KBM-7 (cell line): ENCODE measurements at regions not wholly inside any gene's neighbourhood (a gene's known extent, or its start where the extent isn't known, plus 50 kb on each side); places are given as distances from the start of the nearest gene placed in this dataset.

Experiments used
- DNase-seq: peaks from one replicate; pipeline ENCODE4 v3.0.0-alpha.2; 2015
- in situ Hi-C: fragments of 300-500 bp; cut with MboI; formaldehyde crosslinking; loops from 2 replicates; pipeline ENCODE4 v1.14.3; 2020; ENCODE audit warnings: low sequenced_read_pairs, low pct_unique_long_range_greater_than_20kb, mixed read lengths

DNA sequence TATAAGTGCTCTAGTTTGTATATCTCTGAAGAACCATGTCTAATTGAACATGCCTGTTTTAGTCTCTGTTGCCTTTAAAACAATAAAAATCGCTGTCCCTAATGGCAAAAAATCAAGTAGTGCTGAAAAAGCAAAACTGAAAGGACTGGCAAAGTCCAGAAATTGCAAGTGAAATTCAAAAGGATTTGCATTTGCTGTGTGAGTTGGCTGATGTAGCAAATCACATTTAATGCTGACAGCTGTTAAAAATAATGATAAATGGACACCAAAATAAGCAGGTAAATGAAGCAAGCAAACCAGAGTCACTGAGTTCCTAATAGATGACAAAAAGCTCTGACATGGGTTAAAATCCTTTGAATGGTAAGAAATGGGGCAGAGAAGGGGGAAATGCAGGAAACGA lies 874.1 kb downstream of the GRM8 start:
- in situ Hi-C loops, result no loop called here
- DNase-seq, result no peak

DNA sequence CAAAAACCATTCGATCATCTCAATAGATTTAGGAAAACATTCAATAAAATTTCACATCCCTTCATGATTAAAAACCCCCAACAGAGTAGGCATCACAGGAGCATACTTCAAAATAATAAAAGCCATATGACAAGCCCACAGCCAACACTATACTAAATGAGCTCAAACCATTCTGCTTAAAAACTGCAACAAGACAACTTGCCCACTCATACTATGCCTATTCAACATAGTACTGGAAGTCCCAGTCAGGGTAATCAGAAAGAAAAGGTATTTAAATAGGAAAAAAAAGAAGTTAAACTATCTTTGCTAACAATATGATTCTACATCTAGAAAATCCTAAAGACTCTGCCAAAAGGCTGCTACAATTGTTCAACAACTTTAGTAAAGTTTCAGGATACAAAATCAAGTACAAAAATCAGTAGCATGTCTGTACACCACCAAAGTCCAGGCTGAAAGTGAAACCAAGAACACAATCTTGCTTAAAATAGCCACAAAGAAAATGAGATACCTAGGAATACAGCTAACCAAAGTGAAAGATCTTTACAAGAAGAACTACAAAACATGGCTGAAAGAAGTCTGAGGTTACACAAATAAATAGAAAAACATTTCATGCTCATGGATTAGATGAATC lies 882.6 kb downstream of the GRM8 start:
- in situ Hi-C loops, result no loop called here
- no peak for DNase-seq

DNA sequence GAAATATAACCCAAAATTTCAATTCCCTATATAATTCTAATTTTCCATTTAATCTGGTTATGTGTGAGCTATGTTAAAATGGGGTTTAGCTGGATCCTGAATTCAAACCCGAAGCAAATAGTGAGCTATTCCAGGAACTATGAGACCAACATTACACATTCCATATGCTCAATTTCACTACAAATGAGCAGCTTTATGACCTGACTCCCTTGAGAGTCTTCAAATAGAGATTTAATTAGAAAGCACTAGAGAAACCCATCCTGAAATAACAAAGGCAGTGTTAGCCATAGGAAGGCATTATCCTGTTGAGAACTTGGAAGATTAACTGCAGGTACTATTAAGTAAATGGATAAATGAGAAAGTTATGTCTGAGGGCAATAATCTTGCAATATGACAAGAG lies 890.0 kb downstream of the GRM8 start:
- DNase-seq, result no peak
- in situ Hi-C loops, result no loop called here

DNA sequence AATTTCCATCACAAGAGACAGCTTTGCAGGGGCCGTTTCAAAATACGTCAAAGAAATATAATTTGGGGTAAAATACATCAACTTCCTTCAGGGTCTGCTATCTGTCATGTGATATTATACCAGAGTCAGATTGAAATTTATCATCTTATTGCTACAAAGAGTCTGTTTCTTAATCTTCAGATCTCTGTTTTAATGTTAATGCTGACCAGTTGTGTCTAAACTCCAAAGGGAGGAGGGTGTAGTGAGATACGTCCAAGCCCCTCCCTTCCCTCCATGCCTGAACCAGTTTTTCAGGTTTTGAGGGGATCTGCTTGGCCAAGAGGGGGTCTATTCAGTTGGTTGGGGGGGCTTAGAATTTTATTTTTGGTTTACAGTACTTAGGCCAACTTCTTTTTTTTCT lies 891.6 kb downstream of the GRM8 start:
- in situ Hi-C loops, result no loop called here
- DNase-seq, result no peak

DNA sequence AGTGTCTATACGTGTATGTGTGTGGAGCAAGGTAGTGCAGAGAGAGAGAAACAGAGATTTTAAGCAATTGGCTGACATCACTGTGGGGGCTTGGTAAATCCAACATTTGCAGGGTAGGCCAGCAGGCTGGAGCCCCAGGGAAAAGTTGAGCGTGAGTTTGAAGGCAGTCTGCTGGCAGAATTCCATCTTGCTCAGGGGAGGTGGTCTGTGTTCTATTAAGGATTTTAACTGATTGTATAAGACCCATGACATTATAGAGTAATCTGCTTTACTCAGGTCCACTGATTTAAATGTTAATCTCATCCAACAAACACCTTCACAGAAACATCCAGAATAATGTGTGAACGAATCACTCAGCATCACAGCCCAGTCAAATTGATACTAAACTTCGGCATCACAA lies 912.9 kb downstream of the GRM8 start:
- in situ Hi-C loops, result no loop called here
- DNase-seq, result no peak

- no peak for DNase-seq
- in situ Hi-C loops, result no loop called here
Measured at GRCh38 chr7:126305671-126306070, 947.1 kb downstream of the GRM8 start.

- in situ Hi-C loops, result no loop called here
- no peak for DNase-seq
Measured at GRCh38 chr7:126303926-126304325, 948.8 kb downstream of the GRM8 start.

DNA sequence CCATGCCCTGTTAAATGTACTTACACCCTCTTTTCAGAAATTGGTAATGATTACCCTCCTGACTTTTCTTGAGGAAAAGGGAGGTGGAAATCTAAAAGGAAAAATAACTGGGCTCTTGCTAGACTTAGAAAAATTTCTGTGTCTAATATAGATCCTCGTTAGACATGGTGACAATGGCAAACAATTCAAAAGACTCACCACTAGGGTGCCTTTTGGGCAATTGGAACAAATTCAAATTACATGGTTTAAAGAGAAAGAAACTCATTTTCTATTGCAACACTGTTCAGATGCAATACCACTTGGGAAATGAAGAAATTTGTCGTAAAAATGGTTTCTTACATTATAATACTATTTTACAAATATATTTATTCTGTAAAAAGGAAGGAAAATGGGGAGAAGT lies 950.1 kb downstream of the GRM8 start:
- DNase-seq, result no peak

DNA sequence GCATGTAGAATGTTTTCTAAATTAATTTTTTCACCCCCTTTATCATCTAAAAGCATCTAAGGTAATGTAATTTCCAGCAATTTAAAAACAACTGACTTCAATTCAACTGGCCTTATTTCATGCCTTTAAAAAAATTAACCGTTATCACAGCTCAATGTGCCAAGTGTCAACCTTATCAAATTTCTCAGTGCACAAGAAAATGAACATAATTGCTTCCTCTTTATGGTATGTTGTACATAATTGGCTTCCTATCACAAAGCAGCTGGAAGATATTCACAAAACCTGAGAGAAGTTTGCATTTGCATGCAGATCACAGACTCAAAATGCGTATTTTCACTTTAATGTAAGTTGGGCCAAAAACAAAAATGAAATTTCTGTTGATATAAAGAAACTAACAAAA lies 966.4 kb downstream of the GRM8 start:
- in situ Hi-C loops, result no loop called here
- peak; percentile 56 for DNase-seq

More for the DNA sequence above, 950.1 kb downstream of the GRM8 start:
- in situ Hi-C loops, result no loop called here

GRCh38 chr7:126236261-126236660 lies 1016.5 kb downstream of the GRM8 start:
- in situ Hi-C loops, result no loop called here
- no peak for DNase-seq

- in situ Hi-C loops, result no loop called here
- no peak for DNase-seq
Measured at GRCh38 chr7:126228356-126229061, 1024.2 kb downstream of the GRM8 start.

DNA sequence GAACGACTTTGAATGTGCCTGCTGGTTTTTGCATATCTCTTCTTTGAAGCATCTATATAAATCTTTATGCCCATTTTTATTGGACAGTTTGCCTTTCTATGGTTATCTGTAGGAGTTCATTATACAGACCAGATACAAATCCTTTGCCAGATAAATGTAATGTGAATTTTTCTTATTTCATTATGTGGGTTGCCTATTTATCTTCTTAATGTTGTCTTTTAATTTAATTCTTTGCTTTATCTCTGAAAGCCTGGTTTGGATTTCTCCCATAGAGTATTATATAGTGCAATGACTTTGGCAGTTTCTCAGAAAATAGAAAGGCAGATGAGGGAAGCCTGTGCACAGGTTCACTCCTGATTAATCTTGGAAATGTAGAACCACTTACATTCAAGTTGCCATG lies 1025.1 kb downstream of the GRM8 start:
- DNase-seq, result no peak
- in situ Hi-C loops, result no loop called here

DNA sequence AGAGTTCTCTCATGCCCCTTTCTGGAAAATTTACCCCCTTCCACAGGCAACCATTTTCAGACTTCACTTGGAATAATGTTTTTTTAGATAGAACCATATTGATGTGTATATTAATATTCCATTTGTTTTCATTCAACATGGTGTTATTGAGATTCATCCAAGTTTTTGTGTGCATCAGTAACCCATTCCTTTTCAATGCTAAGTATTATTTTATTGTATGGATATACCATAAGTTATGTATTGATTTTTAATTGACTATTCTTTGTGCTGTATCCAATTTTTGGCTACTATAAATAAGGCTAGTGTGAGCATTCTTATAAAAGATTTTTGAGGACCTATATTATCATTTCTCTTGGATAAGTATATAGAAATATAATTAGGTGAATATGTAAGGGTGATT lies 1025.7 kb downstream of the GRM8 start:
- no peak for DNase-seq
- in situ Hi-C loops, result no loop called here

GRCh38 chr7:126223729-126224128 lies 1029.0 kb downstream of the GRM8 start:
- in situ Hi-C loops, result no loop called here

GRCh38 chr7:126222782-126223181 lies 1030.0 kb downstream of the GRM8 start:
- in situ Hi-C loops, result no loop called here
- no peak for DNase-seq

More at GRCh38 chr7:126223729-126224128, 1029.0 kb downstream of the GRM8 start:
- no peak for DNase-seq

DNA sequence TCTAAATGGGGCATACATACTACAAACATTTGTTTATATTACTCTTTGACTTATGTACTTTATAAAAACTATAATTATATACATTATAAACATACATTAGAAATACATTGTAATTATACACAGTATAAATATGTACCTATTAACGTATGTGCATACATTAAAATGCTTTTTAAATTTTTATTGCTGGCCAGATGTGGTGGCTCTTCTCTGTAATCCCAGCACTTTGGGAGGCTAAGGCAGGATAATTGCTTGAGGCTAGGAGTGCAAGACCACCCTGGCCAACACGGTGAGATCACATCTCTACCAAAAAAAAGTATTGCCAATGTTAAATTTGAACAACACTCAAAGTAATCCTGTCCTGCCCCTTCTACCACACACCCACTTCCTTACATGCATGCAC lies 1037.0 kb downstream of the GRM8 start:
- in situ Hi-C loops, result no loop called here
- no peak for DNase-seq

- in situ Hi-C loops, result no loop called here
- DNase-seq, result no peak
Measured at GRCh38 chr7:126213876-126214275, 1038.9 kb downstream of the GRM8 start.

- in situ Hi-C loops, result no loop called here
- no peak for DNase-seq
Measured at GRCh38 chr7:126211875-126212274, 1040.9 kb downstream of the GRM8 start.

- in situ Hi-C loops, result no loop called here
- no peak for DNase-seq
Measured at GRCh38 chr7:126210707-126211106, 1042.0 kb downstream of the GRM8 start.

DNA sequence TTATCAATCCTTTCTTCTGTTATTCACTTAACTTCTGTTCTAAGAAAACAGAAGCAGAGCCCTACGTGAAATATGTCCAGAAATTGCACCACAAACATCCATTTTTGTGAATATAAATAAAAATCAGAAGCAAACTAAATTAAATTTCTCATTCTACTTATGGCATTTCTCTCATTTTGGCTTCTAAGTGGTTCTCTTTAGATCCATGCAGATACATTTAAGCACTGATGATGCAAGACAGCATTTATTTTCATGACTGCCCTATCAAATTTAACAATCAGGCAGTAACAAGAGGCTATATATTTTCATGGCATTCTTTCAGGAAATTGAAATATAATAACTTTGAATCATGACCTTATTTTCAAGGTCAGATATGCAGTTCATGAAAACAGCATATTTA lies 1049.6 kb downstream of the GRM8 start:
- DNase-seq, result no peak
- in situ Hi-C loops, result no loop called here

DNA sequence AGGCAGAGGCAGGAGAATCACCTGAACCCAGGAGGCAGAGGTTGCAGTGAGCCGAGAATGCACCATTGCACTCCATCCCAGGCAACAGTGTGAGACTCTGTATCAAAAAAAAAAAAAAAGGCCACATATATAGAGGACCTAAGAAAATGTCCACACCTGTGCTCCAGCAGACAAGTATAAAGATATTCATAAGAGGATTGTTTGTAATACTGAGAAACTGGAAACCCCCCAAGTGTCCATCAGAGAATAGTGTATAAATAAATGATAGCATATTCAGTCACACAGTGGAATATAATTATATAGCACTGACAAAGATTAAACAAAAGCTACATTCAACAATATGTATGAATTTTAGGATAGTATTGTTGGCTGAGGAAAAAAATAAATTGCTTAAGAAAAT lies 1050.6 kb downstream of the GRM8 start:
- DNase-seq, result no peak
- in situ Hi-C loops, result no loop called here
